ENCODE measurements at regions not wholly inside any gene's neighbourhood (a gene's known extent, or its start where the extent isn't known, plus 50 kb on each side); places are given as distances from the start of the nearest gene placed in this dataset.

DNA sequence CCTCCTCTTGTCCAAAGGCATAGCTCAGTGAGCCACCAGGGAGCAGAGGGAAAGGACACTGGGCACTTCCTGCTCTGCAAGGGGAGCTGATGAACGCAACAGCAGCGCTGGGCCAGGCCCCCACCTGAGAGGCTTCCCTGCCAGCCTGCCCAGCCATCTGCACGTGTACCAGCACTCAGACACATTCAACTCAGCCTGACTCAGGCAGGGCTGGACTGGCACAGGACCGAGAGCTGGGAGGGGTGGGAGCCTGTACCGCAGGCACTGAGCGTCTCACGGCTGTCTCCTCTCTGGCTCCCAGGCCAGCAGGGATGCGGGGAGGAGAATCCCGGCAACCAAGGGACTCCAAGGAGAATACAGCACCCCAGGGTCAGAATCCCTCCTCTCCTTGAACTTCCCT is 411.8 kb downstream of the CTTN start:
- TF ChIP-seq, protein P1, sequence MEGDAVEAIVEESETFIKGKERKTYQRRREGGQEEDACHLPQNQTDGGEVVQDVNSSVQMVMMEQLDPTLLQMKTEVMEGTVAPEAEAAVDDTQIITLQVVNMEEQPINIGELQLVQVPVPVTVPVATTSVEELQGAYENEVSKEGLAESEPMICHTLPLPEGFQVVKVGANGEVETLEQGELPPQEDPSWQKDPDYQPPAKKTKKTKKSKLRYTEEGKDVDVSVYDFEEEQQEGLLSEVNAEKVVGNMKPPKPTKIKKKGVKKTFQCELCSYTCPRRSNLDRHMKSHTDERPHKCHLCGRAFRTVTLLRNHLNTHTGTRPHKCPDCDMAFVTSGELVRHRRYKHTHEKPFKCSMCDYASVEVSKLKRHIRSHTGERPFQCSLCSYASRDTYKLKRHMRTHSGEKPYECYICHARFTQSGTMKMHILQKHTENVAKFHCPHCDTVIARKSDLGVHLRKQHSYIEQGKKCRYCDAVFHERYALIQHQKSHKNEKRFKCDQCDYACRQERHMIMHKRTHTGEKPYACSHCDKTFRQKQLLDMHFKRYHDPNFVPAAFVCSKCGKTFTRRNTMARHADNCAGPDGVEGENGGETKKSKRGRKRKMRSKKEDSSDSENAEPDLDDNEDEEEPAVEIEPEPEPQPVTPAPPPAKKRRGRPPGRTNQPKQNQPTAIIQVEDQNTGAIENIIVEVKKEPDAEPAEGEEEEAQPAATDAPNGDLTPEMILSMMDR (IDR thresholded peaks at IDR 0.05): no peak
- TF ChIP-seq POLR2A (IDR thresholded peaks at IDR 0.05): no peak

Measured in thyroid gland (tissue), 4 donors.